ENCODE measurements at regions not wholly inside any gene's neighbourhood (a gene's known extent, or its start where the extent isn't known, plus 50 kb on each side); places are given as distances from the start of the nearest gene placed in this dataset.
A peak's percentile ranks its signal among the peaks of the same experiment; 100 is the strongest.

- no peak for ATAC-seq
- no peaks in the 10 kb centered on the region for H3K9me3 ChIP-seq
- TF ChIP-seq CTCF (IDR thresholded peaks at IDR 0.05) = no peak
- H3K27ac ChIP-seq = no peak overlapping the region
- DNase-seq = no peak
- no peaks in the 10 kb centered on the region for H3K4me1 ChIP-seq
- intact Hi-C loops (cut with DNase I) = no loop called here
- H3K27me3 ChIP-seq = no peaks in the 10 kb centered on the region
- no peak overlapping the region for H3K4me3 ChIP-seq
- no peaks in the 10 kb centered on the region for H3K36me3 ChIP-seq
Measured at GRCh38 chr14:83461521-83461920, 1927.9 kb upstream of the SEL1L start.

GRCh38 chr14:83462759-83463158 is 1929.1 kb upstream of the SEL1L start:
- H3K27ac ChIP-seq = no peak overlapping the region
- no peak for TF ChIP-seq CTCF (IDR thresholded peaks at IDR 0.05)
- intact Hi-C loops (cut with DNase I) = no loop called here
- H3K4me1 ChIP-seq = no peaks in the 10 kb centered on the region
- H3K9me3 ChIP-seq = no peaks in the 10 kb centered on the region
- H3K4me3 ChIP-seq = no peak overlapping the region
- no peaks in the 10 kb centered on the region for H3K27me3 ChIP-seq
- DNase-seq (no peak), ATAC-seq (no peak)
- H3K36me3 ChIP-seq = no peaks in the 10 kb centered on the region

GRCh38 chr14:83463500-83464098 is 1929.9 kb upstream of the SEL1L start:
- intact Hi-C loops (cut with DNase I) = no loop called here
- H3K4me3 ChIP-seq = no peak overlapping the region
- DNase-seq (no peak), ATAC-seq (peak; percentile 69)
- H3K9me3 ChIP-seq = no peaks in the 10 kb centered on the region
- no peaks in the 10 kb centered on the region for H3K4me1 ChIP-seq
- peak; percentile 71 for TF ChIP-seq CTCF (IDR thresholded peaks at IDR 0.05)
- no peaks in the 10 kb centered on the region for H3K36me3 ChIP-seq
- no peaks in the 10 kb centered on the region for H3K27me3 ChIP-seq
- no peak overlapping the region for H3K27ac ChIP-seq

GRCh38 chr14:83467811-83468210 is 1934.2 kb upstream of the SEL1L start:
- TF ChIP-seq CTCF (IDR thresholded peaks at IDR 0.05) = no peak
- DNase-seq (no peak), ATAC-seq (no peak)
- Histone ChIP-seq H3K4me1 (no peaks in the 10 kb centered on the region), H3K27me3 (no peaks in the 10 kb centered on the region), H3K36me3 (no peaks in the 10 kb centered on the region), H3K9me3 (no peaks in the 10 kb centered on the region), H3K27ac (no peak overlapping the region), H3K4me3 (no peak overlapping the region)
- intact Hi-C loops (cut with DNase I) = no loop called here

- no peak overlapping the region for H3K4me3 ChIP-seq
- H3K27me3 ChIP-seq = no peaks in the 10 kb centered on the region
- no peaks in the 10 kb centered on the region for H3K4me1 ChIP-seq
- intact Hi-C loops (cut with DNase I) = no loop called here
- H3K36me3 ChIP-seq = no peaks in the 10 kb centered on the region
- ATAC-seq (no peak), DNase-seq (no peak)
- no peaks in the 10 kb centered on the region for H3K9me3 ChIP-seq
- H3K27ac ChIP-seq = no peak overlapping the region
- no peak for TF ChIP-seq CTCF (IDR thresholded peaks at IDR 0.05)
Measured at GRCh38 chr14:83470466-83470865, 1936.8 kb upstream of the SEL1L start.
